OCI-LY1 (cell line): ENCODE measurements at regions not wholly inside any gene's neighbourhood (a gene's known extent, or its start where the extent isn't known, plus 50 kb on each side); places are given as distances from the start of the nearest gene placed in this dataset.

ENCODE experiments used
- H2AFZ ChIP-seq: fragments of 200-600 bp; sonication (generic), shearing (Covaris generic); 2 replicates; pipeline ENCODE4 v1.6.0; 2014; ENCODE audit warnings: antibody characterized with exemption, mild to moderate bottlenecking, low read length
- H3F3A ChIP-seq: fragments of 200-600 bp; sonication (generic), shearing (Covaris generic); 2 replicates; pipeline ENCODE4 v1.6.0; 2014; ENCODE audit warnings: mild to moderate bottlenecking, antibody characterized with exemption, low read length, moderate library complexity; ENCODE audit not compliant: insufficient read depth
- H3K27ac ChIP-seq: fragments of 200-600 bp; sonication (generic); 2 replicates; pipeline ENCODE4 v1.5.1; 2014; ENCODE audit warnings: low read length, mixed run types, mild to moderate bottlenecking, low read depth; ENCODE audit not compliant: poor library complexity, severe bottlenecking
- H3K27me3 ChIP-seq: fragments of 200-600 bp; sonication (generic); 2 replicates; pipeline ENCODE4 v1.6.0; 2014; ENCODE audit warnings: antibody characterized with exemption, mild to moderate bottlenecking, low read length, moderate library complexity; ENCODE audit not compliant: insufficient read depth
- H3K36me3 ChIP-seq: fragments of 200-600 bp; sonication (generic); 2 replicates; pipeline ENCODE4 v1.6.1; 2014; ENCODE audit warnings: mild to moderate bottlenecking, antibody characterized with exemption, low read length, moderate library complexity, mixed read lengths; ENCODE audit not compliant: insufficient read depth
- H3K4me1 ChIP-seq: fragments of 200-600 bp; sonication (generic); 2 replicates; pipeline ENCODE4 v1.5.1; 2014; ENCODE audit warnings: mild to moderate bottlenecking, low read length, moderate library complexity; ENCODE audit not compliant: insufficient read depth, severe bottlenecking
- H3K4me2 ChIP-seq: fragments of 200-600 bp; sonication (generic), shearing (Covaris generic); 2 replicates; pipeline ENCODE4 v1.6.1; 2014; ENCODE audit warnings: low read length
- H3K4me3 ChIP-seq: fragments of 200-600 bp; sonication (generic); 2 replicates; pipeline ENCODE4 v1.5.1; 2014; ENCODE audit warnings: low read length, low read depth, mild to moderate bottlenecking, mixed read lengths; ENCODE audit not compliant: poor library complexity, severe bottlenecking
- H3K79me2 ChIP-seq: fragments of 200-600 bp; shearing (Covaris generic); 2 replicates; pipeline ENCODE4 v1.6.1; 2016; ENCODE audit warnings: mixed run types, low read length, mixed read lengths; ENCODE audit not compliant: insufficient read depth
- H3K9ac ChIP-seq: fragments of 200-600 bp; sonication (generic), shearing (Covaris generic); 2 replicates; pipeline ENCODE4 v1.6.1; 2014; ENCODE audit warnings: mild to moderate bottlenecking, low read length, mixed read lengths
- H3K9me2 ChIP-seq: fragments of 200-600 bp; sonication (generic), shearing (Covaris generic); 2 replicates; pipeline ENCODE4 v1.6.1; 2014; ENCODE audit warnings: low read depth, mild to moderate bottlenecking, low read length, mixed read lengths
- H3K9me3 ChIP-seq: fragments of 200-600 bp; shearing (Covaris generic); 2 replicates; pipeline ENCODE4 v1.6.1; 2014; ENCODE audit warnings: low read length, mixed read lengths
- H4K20me1 ChIP-seq: fragments of 200-600 bp; sonication (generic), shearing (Covaris generic); 2 replicates; pipeline ENCODE4 v1.6.0; 2016; ENCODE audit warnings: mild to moderate bottlenecking, low read length; ENCODE audit not compliant: insufficient read depth
- EZH2 ChIP-seq: fragments of 200-600 bp; sonication (generic), shearing (Covaris generic); IDR thresholded peaks from 2 replicates; pipeline ENCODE4 v1.8.0; 2017; ENCODE audit warnings: borderline replicate concordance, mixed run types, mild to moderate bottlenecking, antibody characterized with exemption, low read length, moderate library complexity, mixed read lengths
- TF ChIP-seq, protein P1 (sequence below): fragments of 200-600 bp; sonication (generic), shearing (Covaris generic); IDR thresholded peaks from 2 replicates; pipeline ENCODE4 v1.5.1; 2017; ENCODE audit warnings: mild to moderate bottlenecking, antibody characterized with exemption, low read length, moderate library complexity, mixed read lengths

- no peak overlapping the region for H3K4me3 ChIP-seq
- H3F3A ChIP-seq: no peaks in the 10 kb centered on the region
- TF ChIP-seq, protein P1, sequence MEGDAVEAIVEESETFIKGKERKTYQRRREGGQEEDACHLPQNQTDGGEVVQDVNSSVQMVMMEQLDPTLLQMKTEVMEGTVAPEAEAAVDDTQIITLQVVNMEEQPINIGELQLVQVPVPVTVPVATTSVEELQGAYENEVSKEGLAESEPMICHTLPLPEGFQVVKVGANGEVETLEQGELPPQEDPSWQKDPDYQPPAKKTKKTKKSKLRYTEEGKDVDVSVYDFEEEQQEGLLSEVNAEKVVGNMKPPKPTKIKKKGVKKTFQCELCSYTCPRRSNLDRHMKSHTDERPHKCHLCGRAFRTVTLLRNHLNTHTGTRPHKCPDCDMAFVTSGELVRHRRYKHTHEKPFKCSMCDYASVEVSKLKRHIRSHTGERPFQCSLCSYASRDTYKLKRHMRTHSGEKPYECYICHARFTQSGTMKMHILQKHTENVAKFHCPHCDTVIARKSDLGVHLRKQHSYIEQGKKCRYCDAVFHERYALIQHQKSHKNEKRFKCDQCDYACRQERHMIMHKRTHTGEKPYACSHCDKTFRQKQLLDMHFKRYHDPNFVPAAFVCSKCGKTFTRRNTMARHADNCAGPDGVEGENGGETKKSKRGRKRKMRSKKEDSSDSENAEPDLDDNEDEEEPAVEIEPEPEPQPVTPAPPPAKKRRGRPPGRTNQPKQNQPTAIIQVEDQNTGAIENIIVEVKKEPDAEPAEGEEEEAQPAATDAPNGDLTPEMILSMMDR: no peak
- TF ChIP-seq EZH2: no peak
- no peaks in the 10 kb centered on the region for H3K9me3 ChIP-seq
- no peak overlapping the region for H2AFZ ChIP-seq
- H3K27me3 ChIP-seq: no peaks in the 10 kb centered on the region; the same call in 1 of the 2 replicates
- no peaks in the 10 kb centered on the region for H4K20me1 ChIP-seq
- H3K4me1 ChIP-seq: peaks cover 24% of the 10 kb centered on the region
- H3K36me3 ChIP-seq: no peaks in the 10 kb centered on the region
- no peak overlapping the region for H3K4me2 ChIP-seq
- no peaks in the 10 kb centered on the region for H3K9me2 ChIP-seq
- no peak overlapping the region for H3K27ac ChIP-seq
- no peaks in the 10 kb centered on the region for H3K79me2 ChIP-seq
- no peak overlapping the region for H3K9ac ChIP-seq
Measured at GRCh38 chr14:101362529-101363260, 198.6 kb upstream of the DIO3 start.

DNA sequence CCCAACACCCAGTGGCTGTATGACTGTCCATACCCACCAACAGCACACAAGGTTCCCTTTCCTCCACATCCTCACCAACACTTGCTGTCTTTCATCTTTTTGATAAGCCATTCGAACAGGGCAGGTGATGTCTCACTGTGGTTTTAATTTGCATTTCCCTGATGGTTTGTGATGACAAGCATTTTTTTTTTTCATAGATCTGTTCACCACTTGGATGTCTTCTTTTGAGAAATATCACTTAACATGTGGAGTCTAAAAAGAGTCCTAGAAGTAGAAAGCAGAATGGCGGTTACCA is 198.1 kb upstream of the DIO3 start:
- Histone ChIP-seq H3K4me1 (peaks cover 24% of the 10 kb centered on the region), H3K36me3 (no peaks in the 10 kb centered on the region), H3F3A (no peaks in the 10 kb centered on the region), H3K4me3 (no peak overlapping the region), H3K9me2 (no peaks in the 10 kb centered on the region), H3K9ac (no peak overlapping the region), H3K4me2 (no peak overlapping the region), H3K79me2 (no peaks in the 10 kb centered on the region), H3K27ac (no peak overlapping the region), H2AFZ (no peak overlapping the region), H3K27me3 (no peaks in the 10 kb centered on the region; the same call in 1 of the 2 replicates), H4K20me1 (no peaks in the 10 kb centered on the region), H3K9me3 (no peaks in the 10 kb centered on the region)
- TF ChIP-seq EZH2: no peak
- TF ChIP-seq, protein P1: no peak

DNA sequence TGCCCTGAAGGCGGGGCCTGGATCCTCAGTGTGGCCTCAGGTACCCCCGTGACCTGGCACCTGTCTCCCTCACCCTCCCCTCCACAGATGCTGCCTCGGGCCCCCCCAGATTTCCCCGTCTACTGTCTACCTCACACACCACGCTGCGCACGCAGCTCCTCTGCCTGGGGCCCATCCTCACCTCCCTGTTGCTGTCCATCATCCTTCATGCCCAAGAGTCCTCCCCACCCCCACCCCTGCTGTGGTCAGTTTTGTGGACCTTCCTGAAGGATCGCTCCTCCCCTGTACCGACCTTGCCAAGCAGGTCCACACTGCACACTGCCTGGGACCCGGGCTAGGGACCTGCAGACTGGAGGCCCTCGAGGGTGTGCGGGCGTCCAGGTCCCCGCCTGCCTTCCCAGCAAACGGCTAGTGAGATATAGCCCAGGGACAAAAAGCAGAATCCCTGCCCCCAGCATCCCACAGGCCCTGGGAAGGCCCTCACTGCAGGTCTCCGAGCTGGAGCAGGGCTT is 197.4 kb upstream of the DIO3 start:
- Histone ChIP-seq H3K79me2 (no peaks in the 10 kb centered on the region), H3K9me3 (no peaks in the 10 kb centered on the region), H3K4me2 (no peak overlapping the region), H2AFZ (no peak overlapping the region), H3K27ac (no peak overlapping the region), H3K9ac (no peak overlapping the region), H4K20me1 (no peaks in the 10 kb centered on the region), H3K36me3 (no peaks in the 10 kb centered on the region), H3F3A (no peaks in the 10 kb centered on the region), H3K4me1 (peaks cover 24% of the 10 kb centered on the region), H3K27me3 (no peaks in the 10 kb centered on the region; the same call in 1 of the 2 replicates), H3K4me3 (no peak overlapping the region), H3K9me2 (no peaks in the 10 kb centered on the region)
- no peak for TF ChIP-seq EZH2
- TF ChIP-seq, protein P1: no peak
